Lower lobe of right lung (tissue), 2 donors: ENCODE measurements at regions not wholly inside any gene's neighbourhood (a gene's known extent, or its start where the extent isn't known, plus 50 kb on each side); places are given as distances from the start of the nearest gene placed in this dataset.

Experiments used
- ATAC-seq, 2 donors: fragments of 200-7000 bp; cut with Tn5 transposase; one replicate each; pipeline ENCODE4 v1.9.1; 2020 to 2022; ENCODE audit warnings: mild to moderate bottlenecking in 2 of 2, moderate library complexity in 2 of 2
- DNase-seq: peaks from one replicate; pipeline ENCODE4 v3.0.0-alpha.2; 2020
- H3K27ac ChIP-seq: fragments of 200-600 bp; one replicate; pipeline ENCODE4 v1.8.0; 2022
- H3K27me3 ChIP-seq: fragments of 200-600 bp; one replicate; pipeline ENCODE4 v1.8.0; 2022; ENCODE audit warnings: low read depth
- H3K36me3 ChIP-seq: fragments of 200-600 bp; one replicate; pipeline ENCODE4 v1.8.0; 2022; ENCODE audit warnings: mild to moderate bottlenecking
- H3K4me1 ChIP-seq: fragments of 200-600 bp; one replicate; pipeline ENCODE4 v1.8.0; 2022
- H3K4me3 ChIP-seq: fragments of 200-600 bp; one replicate; pipeline ENCODE4 v1.8.0; 2022; ENCODE audit warnings: mild to moderate bottlenecking
- H3K9me3 ChIP-seq: fragments of 200-600 bp; one replicate; pipeline ENCODE4 v1.8.0; 2022
- CTCF ChIP-seq: fragments of 200-600 bp; IDR thresholded peaks from one replicate; pipeline ENCODE4 v1.8.0; 2022; ENCODE audit warnings: antibody characterized with exemption, mild to moderate bottlenecking
- intact Hi-C: fragments of 100-400 bp; cut with DNase I; formaldehyde crosslinking; loops from one replicate; pipeline ENCODE4 v1.11.0; 2022
- donor health status: DM: no; HTN: yes; CAD: no; lungs with severe emphysema.

DNA sequence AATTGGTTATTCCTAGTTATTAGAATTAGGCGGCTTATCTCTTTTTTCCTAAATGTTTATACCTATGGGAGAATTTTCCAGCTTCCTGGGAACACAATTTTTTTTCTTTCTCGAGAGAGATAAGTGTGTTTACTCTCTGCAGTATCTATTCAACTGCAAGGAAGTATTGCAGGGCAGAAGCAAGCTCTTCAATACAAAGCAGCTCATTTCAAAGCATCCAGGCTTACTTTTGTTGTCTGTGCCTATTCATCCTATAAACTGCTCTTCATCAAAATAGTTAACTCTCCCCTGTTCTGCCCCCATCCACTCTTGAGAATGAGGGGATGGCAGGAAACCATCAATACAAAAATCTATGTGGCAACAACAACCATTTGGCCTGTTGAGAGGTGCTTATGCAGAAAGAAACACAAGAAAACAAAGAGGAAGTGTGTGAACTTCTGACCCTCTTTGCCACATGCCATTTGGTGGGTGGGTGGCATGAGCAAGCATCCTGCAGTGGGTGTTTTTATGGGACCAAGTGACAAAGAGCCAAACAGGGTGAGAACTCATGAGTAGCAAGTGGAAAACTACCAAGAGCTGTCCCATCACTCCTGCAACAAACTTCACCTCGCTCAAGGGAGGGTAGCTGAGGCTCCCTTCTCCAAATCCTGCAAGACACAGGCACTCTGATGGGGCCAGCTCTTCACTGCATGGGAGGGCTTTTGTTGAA is 50.6 kb upstream of the MRPS6 start:
- H3K36me3 ChIP-seq: no peaks in the 10 kb centered on the region
- TF ChIP-seq CTCF: no peak
- H3K27me3 ChIP-seq: no peaks in the 10 kb centered on the region
- no peak overlapping the region for H3K27ac ChIP-seq
- H3K9me3 ChIP-seq: peaks cover 5% of the 10 kb centered on the region
- intact Hi-C loops: no loop called here
- DNase-seq (peak; percentile 51), ATAC-seq (peak; percentile 33 to 54)
- H3K4me1 ChIP-seq: peaks cover 6% of the 10 kb centered on the region
- H3K4me3 ChIP-seq: no peak overlapping the region

DNA sequence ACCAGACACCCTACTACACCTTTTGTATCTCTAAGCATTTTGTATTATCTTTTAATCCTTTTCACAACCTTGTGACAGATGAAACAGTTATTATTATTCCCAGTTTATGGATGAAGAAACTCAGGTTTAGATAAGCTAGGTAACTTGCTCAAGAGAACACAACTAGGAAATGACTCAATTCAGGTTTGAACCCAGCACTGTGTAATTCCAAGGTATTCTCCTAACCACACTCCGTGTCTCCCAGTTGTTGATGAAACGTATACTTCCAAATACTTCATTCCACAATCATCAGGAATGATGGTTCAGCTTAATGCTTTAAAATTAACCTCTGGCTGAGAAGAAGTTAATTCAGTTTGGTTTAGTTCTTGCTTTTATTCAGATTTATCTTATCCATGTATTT is 51.7 kb upstream of the MRPS6 start:
- peaks cover 5% of the 10 kb centered on the region for H3K9me3 ChIP-seq
- no peak overlapping the region for H3K4me3 ChIP-seq
- no peak for TF ChIP-seq CTCF
- peaks cover 6% of the 10 kb centered on the region for H3K4me1 ChIP-seq
- intact Hi-C loops: no loop called here
- H3K27me3 ChIP-seq: no peaks in the 10 kb centered on the region
- no peak overlapping the region for H3K27ac ChIP-seq
- ATAC-seq (no peak), DNase-seq (no peak)
- no peaks in the 10 kb centered on the region for H3K36me3 ChIP-seq

DNA sequence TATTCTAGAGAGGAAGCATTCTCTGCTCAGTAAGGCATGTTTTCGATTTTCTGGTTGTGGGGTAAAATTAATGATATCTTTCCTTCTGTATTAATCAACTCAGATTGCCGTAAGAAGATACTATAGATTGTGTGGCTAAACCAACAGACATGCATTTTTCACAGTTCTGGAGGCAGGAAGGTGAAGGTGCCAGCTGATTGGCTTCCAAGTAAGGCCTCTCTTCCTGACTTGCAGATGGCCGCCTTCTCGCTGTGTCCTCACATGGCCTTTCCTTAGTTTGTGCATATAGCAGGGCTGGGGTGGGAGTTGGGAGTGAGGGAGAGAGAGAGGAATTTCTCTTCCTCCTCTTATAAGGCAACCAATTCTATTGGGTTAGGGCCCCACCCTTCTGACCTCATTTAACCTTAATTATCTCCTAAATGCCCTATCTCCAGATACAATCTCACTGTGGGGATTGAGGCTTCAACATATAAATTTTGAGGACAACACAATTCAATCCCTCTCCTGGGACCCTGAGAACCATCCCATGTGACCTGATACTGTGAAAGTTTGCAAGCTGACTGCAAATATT is 52.3 kb upstream of the MRPS6 start:
- Histone ChIP-seq H3K27ac (no peak overlapping the region), H3K27me3 (no peaks in the 10 kb centered on the region), H3K9me3 (peaks cover 5% of the 10 kb centered on the region), H3K4me1 (peaks cover 6% of the 10 kb centered on the region), H3K36me3 (no peaks in the 10 kb centered on the region), H3K4me3 (no peak overlapping the region)
- TF ChIP-seq CTCF: no peak
- intact Hi-C loops: no loop called here
- DNase-seq (no peak), ATAC-seq (no peak)

DNA sequence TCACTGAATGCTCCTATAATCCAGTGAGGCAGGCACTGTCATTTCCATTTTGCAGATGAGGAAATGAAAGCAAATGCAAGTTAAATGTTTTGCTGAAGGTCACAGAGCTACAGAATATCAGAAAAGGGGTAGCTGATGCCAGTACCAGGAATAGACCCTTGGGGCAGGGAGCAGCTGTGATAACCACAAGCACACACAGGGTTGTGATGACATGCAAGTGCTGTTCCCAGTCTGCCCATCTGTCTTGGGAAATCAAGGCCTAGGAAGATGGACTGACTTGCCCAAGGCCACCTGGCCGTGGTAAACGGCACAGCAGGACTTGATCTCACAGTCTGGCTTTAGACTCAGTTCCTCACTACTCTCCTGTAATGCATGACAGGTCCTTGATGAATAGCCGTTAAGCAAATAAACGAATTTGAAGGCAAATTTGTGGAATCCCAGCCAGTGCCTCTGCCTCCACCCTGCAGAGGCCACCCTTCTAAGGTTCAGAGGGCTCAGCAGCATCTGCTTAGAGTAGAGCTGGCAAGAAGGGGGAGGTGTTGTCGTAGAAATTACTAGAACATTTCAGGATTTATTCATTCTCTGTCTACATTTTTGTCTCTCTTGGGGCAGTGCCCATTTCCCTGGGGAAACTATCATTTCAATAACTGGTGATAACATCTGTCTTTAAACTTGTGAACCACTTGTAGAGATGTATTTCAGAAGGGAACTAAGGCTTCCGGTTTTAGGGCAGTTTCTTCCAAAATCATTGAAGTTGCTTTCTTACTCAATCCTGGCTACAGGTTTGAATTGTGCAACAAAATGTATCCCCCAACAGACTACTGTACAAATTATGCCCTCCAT is 53.2 kb upstream of the MRPS6 start:
- DNase-seq (no peak), ATAC-seq (no peak)
- H3K4me1 ChIP-seq: peaks cover 6% of the 10 kb centered on the region
- H3K27me3 ChIP-seq: no peaks in the 10 kb centered on the region
- peaks cover 5% of the 10 kb centered on the region for H3K9me3 ChIP-seq
- no peaks in the 10 kb centered on the region for H3K36me3 ChIP-seq
- no peak for TF ChIP-seq CTCF
- intact Hi-C loops: no loop called here
- no peak overlapping the region for H3K27ac ChIP-seq
- H3K4me3 ChIP-seq: no peak overlapping the region

GRCh38 chr21:34019402-34019801 is 54.0 kb upstream of the MRPS6 start:
- H3K9me3 ChIP-seq: peaks cover 6% of the 10 kb centered on the region
- intact Hi-C loops: no loop called here

More at GRCh38 chr21:34019402-34019801, 54.0 kb upstream of the MRPS6 start:
- Histone ChIP-seq H3K36me3 (no peaks in the 10 kb centered on the region), H3K27ac (no peak overlapping the region), H3K4me1 (peaks cover 6% of the 10 kb centered on the region), H3K4me3 (no peak overlapping the region), H3K27me3 (no peaks in the 10 kb centered on the region)
- DNase-seq (no peak), ATAC-seq (no peak)
- no peak for TF ChIP-seq CTCF
